Endothelial cell of umbilical vein (primary cell): ENCODE measurements at regions not wholly inside any gene's neighbourhood (a gene's known extent, or its start where the extent isn't known, plus 50 kb on each side); places are given as distances from the start of the nearest gene placed in this dataset.

Experiments
- CTCF ChIP-seq, 2 donors: IDR thresholded peaks; 1 replicate in 1 of 2; 2 replicates in 1 of 2; pipeline ENCODE4 v1.5.1; 2011; ENCODE audit warnings: low read length in 2 of 2, mild to moderate bottlenecking in 2 of 2, moderate library complexity in 2 of 2, control low read depth in 1 of 2, inconsistent platforms in 1 of 2, low read depth in 1 of 2; ENCODE audit not compliant: insufficient read depth in 1 of 2; ENCODE audit errors: extremely low read depth in 1 of 2
- EZH2 ChIP-seq: IDR thresholded peaks from 2 replicates; pipeline ENCODE4 v1.6.1; 2012; ENCODE audit warnings: borderline replicate concordance, low read depth, mild to moderate bottlenecking, moderate library complexity, low read length, inconsistent platforms; ENCODE audit not compliant: severe bottlenecking
- FOS ChIP-seq: IDR thresholded peaks from 2 replicates; pipeline ENCODE4 v1.6.1; 2011; ENCODE audit warnings: mild to moderate bottlenecking, low read length, moderate library complexity, borderline replicate concordance; ENCODE audit not compliant: insufficient read depth
- GATA2 ChIP-seq: IDR thresholded peaks from 2 replicates; pipeline ENCODE4 v1.7.0; 2011; ENCODE audit warnings: low read depth, mild to moderate bottlenecking, moderate library complexity, mixed read lengths, low read length; ENCODE audit not compliant: insufficient read length, insufficient read depth
- JUN ChIP-seq: IDR thresholded peaks from 2 replicates; pipeline ENCODE4 v1.6.1; 2011; ENCODE audit warnings: borderline replicate concordance, low read depth; ENCODE audit not compliant: insufficient read length, insufficient read depth
- MAX ChIP-seq: IDR thresholded peaks from 2 replicates; pipeline ENCODE4 v1.6.1; 2011; ENCODE audit not compliant: insufficient read depth, insufficient read length
- MYC ChIP-seq: IDR thresholded peaks from one replicate; pipeline ENCODE4 v1.6.1; 2011; ENCODE audit warnings: mild to moderate bottlenecking, low read depth, low read length
- POLR2A ChIP-seq: IDR thresholded peaks from 2 replicates; pipeline ENCODE4 v1.6.1; 2012; ENCODE audit warnings: low read depth, mild to moderate bottlenecking, control low read depth, low read length
- POLR2AphosphoS5 ChIP-seq: IDR thresholded peaks from 2 replicates; pipeline ENCODE4 v1.6.1; 2012; ENCODE audit warnings: low read depth, mild to moderate bottlenecking, control low read depth, low read length, moderate library complexity; ENCODE audit not compliant: insufficient read depth

GRCh38 chr7:54813398-54813797 is 54.4 kb upstream of the SEC61G start:
- no peak for TF ChIP-seq EZH2
- no peak for TF ChIP-seq CTCF (IDR thresholded peaks at IDR 0.05; ENCODE audit: extremely low read depth in 1 of 2, insufficient read depth in 1 of 2, low read depth in 1 of 2, low read length in 2 of 2)
- no peak for TF ChIP-seq MAX
- TF ChIP-seq POLR2AphosphoS5: no peak
- no peak for TF ChIP-seq POLR2A
- TF ChIP-seq GATA2: no peak
- no peak for TF ChIP-seq FOS
- no peak for TF ChIP-seq JUN
- no peak for TF ChIP-seq MYC
